Neural progenitor cell (in vitro differentiated cells): ENCODE measurements at regions not wholly inside any gene's neighbourhood (a gene's known extent, or its start where the extent isn't known, plus 50 kb on each side); places are given as distances from the start of the nearest gene placed in this dataset.

ENCODE experiments used
- DNase-seq: peaks from one replicate; pipeline ENCODE4 v3.0.0-alpha.2; 2016; ENCODE audit warnings: low spot score
- H2AFZ ChIP-seq: fragments of 200-600 bp; sonication (generic); replicated peaks from 2 replicates; pipeline ENCODE4 v1.6.1; 2016; ENCODE audit warnings: antibody characterized with exemption
- H3F3A ChIP-seq: fragments of 200-600 bp; sonication (generic); 2 replicates; pipeline ENCODE4 v1.6.1; 2016; ENCODE audit warnings: antibody characterized with exemption, low read depth
- H3K27ac ChIP-seq: fragments of 200-600 bp; sonication (generic); 2 replicates; pipeline ENCODE4 v1.5.1; 2016; ENCODE audit warnings: mild to moderate bottlenecking
- H3K27me3 ChIP-seq: fragments of 200-600 bp; sonication (generic); 2 replicates; pipeline ENCODE4 v1.6.1; 2016; ENCODE audit warnings: mild to moderate bottlenecking, moderate library complexity
- H3K36me3 ChIP-seq: fragments of 200-600 bp; sonication (generic); 2 replicates; pipeline ENCODE4 v1.5.1; 2016
- H3K4me1 ChIP-seq: fragments of 200-600 bp; sonication (generic); 2 replicates; pipeline ENCODE4 v1.6.1; 2016; ENCODE audit warnings: mixed run types
- H3K4me2 ChIP-seq: fragments of 200-600 bp; sonication (generic); 2 replicates; pipeline ENCODE4 v1.6.1; 2016
- H3K4me3 ChIP-seq: fragments of 200-600 bp; sonication (generic); 2 replicates; pipeline ENCODE4 v1.5.1; 2016
- H3K79me2 ChIP-seq: fragments of 200-600 bp; sonication (generic); 2 replicates; pipeline ENCODE4 v1.6.1; 2016; ENCODE audit warnings: low read depth
- H3K9ac ChIP-seq: fragments of 200-600 bp; sonication (generic); 2 replicates; pipeline ENCODE4 v1.6.1; 2016
- H3K9me3 ChIP-seq: fragments of 200-600 bp; sonication (generic); 2 replicates; pipeline ENCODE4 v1.5.1; 2016; ENCODE audit warnings: low read depth
- H4K20me1 ChIP-seq: fragments of 200-600 bp; sonication (generic); 2 replicates; pipeline ENCODE4 v1.6.1; 2016; ENCODE audit warnings: low read depth
- H3K27ac Mint-ChIP-seq: 3 replicates; pipeline ENCODE4 v1.8.0; 2021; ENCODE audit warnings: mixed read lengths
- H3K27me3 Mint-ChIP-seq: 2 replicates; pipeline ENCODE4 v1.8.0; 2022; ENCODE audit warnings: low read depth, mild to moderate bottlenecking, inconsistent platforms, moderate library complexity, mixed read lengths; ENCODE audit not compliant: insufficient read depth
- H3K36me3 Mint-ChIP-seq: 3 replicates; pipeline ENCODE4 v1.8.0; 2021; ENCODE audit warnings: mixed read lengths
- H3K4me1 Mint-ChIP-seq: 3 replicates; pipeline ENCODE4 v1.8.0; 2021; ENCODE audit warnings: mixed read lengths
- H3K4me3 Mint-ChIP-seq: 3 replicates; pipeline ENCODE4 v1.8.0; 2021; ENCODE audit warnings: mild to moderate bottlenecking, moderate library complexity, mixed read lengths
- H3K9me3 Mint-ChIP-seq: 3 replicates; pipeline ENCODE4 v1.8.0; 2020; ENCODE audit warnings: mixed read lengths
- EZH2 ChIP-seq: fragments of 200-600 bp; sonication (generic); IDR thresholded peaks from 2 replicates; pipeline ENCODE4 v1.6.1; 2017; ENCODE audit warnings: antibody characterized with exemption, mild to moderate bottlenecking, moderate library complexity
- EZH2phosphoT487 ChIP-seq: fragments of 200-600 bp; sonication (generic); IDR thresholded peaks from 2 replicates; pipeline ENCODE4 v1.6.1; 2017; ENCODE audit warnings: antibody characterized with exemption
- TF ChIP-seq, protein P1 (sequence below): fragments of 200-600 bp; sonication (generic); IDR thresholded peaks from 2 replicates; pipeline ENCODE4 v1.5.1; 2017; ENCODE audit warnings: antibody characterized with exemption, mild to moderate bottlenecking

DNA sequence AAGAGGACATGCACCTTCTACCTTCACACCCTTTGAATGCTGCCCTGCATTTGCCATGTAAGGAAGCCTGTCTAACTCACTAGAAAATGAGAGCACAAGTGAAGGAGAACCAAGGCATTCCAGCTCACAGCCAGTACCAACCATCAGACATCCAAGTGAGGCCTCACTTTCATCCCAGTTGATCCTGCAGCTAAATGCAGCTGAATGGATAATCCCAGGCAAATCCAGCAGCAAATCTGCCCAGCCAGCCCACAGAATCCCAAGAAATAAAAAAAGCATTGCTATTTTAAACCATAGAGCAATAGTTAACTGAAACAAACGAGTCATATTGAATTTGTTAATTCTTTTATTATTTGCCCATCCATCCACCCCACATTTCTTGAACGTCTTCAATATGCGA lies 112.5 kb downstream of the C4orf33 start:
- Histone ChIP-seq H3K4me1 (no peaks in the 10 kb centered on the region), H3F3A (no peaks in the 10 kb centered on the region), H3K4me3 (no peak overlapping the region), H3K9me3 (no peaks in the 10 kb centered on the region), H3K79me2 (no peaks in the 10 kb centered on the region), H3K27ac (no peak overlapping the region), H3K4me2 (no peak overlapping the region), H3K9ac (no peak overlapping the region), H3K36me3 (no peaks in the 10 kb centered on the region), H4K20me1 (no peaks in the 10 kb centered on the region), H3K27me3 (no peaks in the 10 kb centered on the region), H2AFZ (peak overlapping the region; percentile 21)
- no peak for TF ChIP-seq EZH2
- TF ChIP-seq, protein P1, sequence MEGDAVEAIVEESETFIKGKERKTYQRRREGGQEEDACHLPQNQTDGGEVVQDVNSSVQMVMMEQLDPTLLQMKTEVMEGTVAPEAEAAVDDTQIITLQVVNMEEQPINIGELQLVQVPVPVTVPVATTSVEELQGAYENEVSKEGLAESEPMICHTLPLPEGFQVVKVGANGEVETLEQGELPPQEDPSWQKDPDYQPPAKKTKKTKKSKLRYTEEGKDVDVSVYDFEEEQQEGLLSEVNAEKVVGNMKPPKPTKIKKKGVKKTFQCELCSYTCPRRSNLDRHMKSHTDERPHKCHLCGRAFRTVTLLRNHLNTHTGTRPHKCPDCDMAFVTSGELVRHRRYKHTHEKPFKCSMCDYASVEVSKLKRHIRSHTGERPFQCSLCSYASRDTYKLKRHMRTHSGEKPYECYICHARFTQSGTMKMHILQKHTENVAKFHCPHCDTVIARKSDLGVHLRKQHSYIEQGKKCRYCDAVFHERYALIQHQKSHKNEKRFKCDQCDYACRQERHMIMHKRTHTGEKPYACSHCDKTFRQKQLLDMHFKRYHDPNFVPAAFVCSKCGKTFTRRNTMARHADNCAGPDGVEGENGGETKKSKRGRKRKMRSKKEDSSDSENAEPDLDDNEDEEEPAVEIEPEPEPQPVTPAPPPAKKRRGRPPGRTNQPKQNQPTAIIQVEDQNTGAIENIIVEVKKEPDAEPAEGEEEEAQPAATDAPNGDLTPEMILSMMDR: no peak
- no peak for TF ChIP-seq EZH2phosphoT487
- Mint-ChIP-seq H3K9me3 (no peaks in the 10 kb centered on the region), H3K4me3 (no peak overlapping the region), H3K4me1 (no peaks in the 10 kb centered on the region), H3K27ac (no peak overlapping the region), H3K36me3 (no peaks in the 10 kb centered on the region), H3K27me3 (no peaks in the 10 kb centered on the region)
- DNase-seq: peak; percentile 4

DNA sequence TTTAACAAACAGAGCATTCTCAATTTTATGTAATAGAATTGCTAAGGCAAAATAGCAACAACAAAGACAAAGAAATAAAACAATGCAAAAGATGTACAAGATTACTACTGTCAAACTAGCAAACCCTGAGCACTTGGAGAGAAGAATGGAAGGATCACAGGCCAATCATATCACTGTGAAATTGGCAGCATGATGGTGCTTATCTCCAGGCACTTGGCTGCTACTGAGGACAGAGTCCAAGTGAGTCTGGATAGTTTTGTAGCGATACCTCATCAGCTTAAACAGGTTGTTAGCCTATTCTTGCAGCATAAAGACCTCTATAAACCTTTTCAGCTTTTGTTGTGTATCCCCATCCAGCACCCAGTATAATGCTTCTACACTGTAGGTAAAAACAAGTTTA lies 117.7 kb downstream of the C4orf33 start:
- Histone ChIP-seq H3K9ac (no peak overlapping the region), H4K20me1 (no peaks in the 10 kb centered on the region), H3K9me3 (no peaks in the 10 kb centered on the region), H3K27ac (no peak overlapping the region), H3K36me3 (no peaks in the 10 kb centered on the region), H3F3A (no peaks in the 10 kb centered on the region), H3K4me2 (no peak overlapping the region), H3K27me3 (no peaks in the 10 kb centered on the region), H3K79me2 (no peaks in the 10 kb centered on the region), H2AFZ (no peak overlapping the region), H3K4me3 (no peak overlapping the region), H3K4me1 (no peaks in the 10 kb centered on the region)
- Mint-ChIP-seq H3K27ac (no peak overlapping the region), H3K4me1 (peaks cover under 1% of the 10 kb centered on the region), H3K27me3 (no peaks in the 10 kb centered on the region), H3K9me3 (no peaks in the 10 kb centered on the region), H3K4me3 (no peak overlapping the region), H3K36me3 (no peaks in the 10 kb centered on the region)
- DNase-seq: no peak
- TF ChIP-seq EZH2 (no peak), EZH2phosphoT487 (no peak)
- TF ChIP-seq, protein P1: no peak

DNA sequence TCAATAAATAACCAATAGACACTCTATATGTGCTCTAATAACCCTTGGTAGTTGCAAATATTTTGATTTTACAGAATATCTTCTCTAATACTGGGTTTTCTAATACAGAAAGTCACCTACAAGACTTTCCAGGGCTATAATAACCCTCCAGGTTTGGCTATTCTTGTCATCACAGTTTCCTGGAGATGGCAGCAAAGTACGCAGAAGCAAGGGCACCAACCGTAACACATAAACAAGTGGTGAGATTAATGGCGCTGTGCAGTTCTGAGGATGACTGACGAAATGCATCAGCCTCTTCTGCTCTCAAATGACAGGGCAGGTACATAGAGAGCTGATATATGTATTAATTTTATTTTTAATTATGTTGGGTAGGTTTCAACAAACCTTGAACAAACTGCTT lies 122.4 kb downstream of the C4orf33 start:
- H3K4me3 ChIP-seq: no peak overlapping the region

More for the DNA sequence above, 122.4 kb downstream of the C4orf33 start:
- Histone ChIP-seq H3K36me3 (no peaks in the 10 kb centered on the region), H4K20me1 (no peaks in the 10 kb centered on the region), H3K79me2 (no peaks in the 10 kb centered on the region), H3K4me2 (no peak overlapping the region), H2AFZ (no peak overlapping the region), H3K27ac (no peak overlapping the region), H3K9me3 (no peaks in the 10 kb centered on the region), H3K9ac (no peak overlapping the region), H3K4me1 (peaks cover under 1% of the 10 kb centered on the region), H3F3A (no peaks in the 10 kb centered on the region), H3K27me3 (no peaks in the 10 kb centered on the region)
- Mint-ChIP-seq H3K9me3 (no peaks in the 10 kb centered on the region), H3K4me3 (no peak overlapping the region), H3K36me3 (no peaks in the 10 kb centered on the region), H3K27ac (no peak overlapping the region), H3K27me3 (no peaks in the 10 kb centered on the region), H3K4me1 (peaks cover 7% of the 10 kb centered on the region)
- DNase-seq: peak; percentile 47
- no peak for TF ChIP-seq EZH2
- TF ChIP-seq, protein P1: peak; percentile 59
